ENCODE measurements at regions not wholly inside any gene's neighbourhood (a gene's known extent, or its start where the extent isn't known, plus 50 kb on each side); places are given as distances from the start of the nearest gene placed in this dataset.

- no peaks in the 10 kb centered on the region for H3K4me1 ChIP-seq
- no peaks in the 10 kb centered on the region for H3K27me3 ChIP-seq
- H3K4me3 ChIP-seq: no peak overlapping the region
- no peak for TF ChIP-seq Cebpa-rat (IDR thresholded peaks at IDR 0.05)
- no peaks in the 10 kb centered on the region for H4K20me1 ChIP-seq
- no peak overlapping the region for H3K9ac ChIP-seq
- no peak overlapping the region for H3K27ac ChIP-seq
- H3K36me3 ChIP-seq: no peaks in the 10 kb centered on the region
- H3K4me2 ChIP-seq: no peak overlapping the region
- H3K9me3 ChIP-seq (replicated peaks in 1 of 11): no peaks in the 10 kb centered on the region
Measured at GRCh38 chr5:145293716-145294115, 541.4 kb downstream of the PRELID2 start.

- no peak overlapping the region for H3K4me3 ChIP-seq
- H3K4me1 ChIP-seq: no peaks in the 10 kb centered on the region
- no peaks in the 10 kb centered on the region for H4K20me1 ChIP-seq
- no peak for TF ChIP-seq Cebpa-rat (IDR thresholded peaks at IDR 0.05)
- no peak overlapping the region for H3K9ac ChIP-seq
- no peak overlapping the region for H3K27ac ChIP-seq
- H3K27me3 ChIP-seq: no peaks in the 10 kb centered on the region
- no peaks in the 10 kb centered on the region for H3K36me3 ChIP-seq
- no peak overlapping the region for H3K4me2 ChIP-seq
- no peaks in the 10 kb centered on the region for H3K9me3 ChIP-seq (replicated peaks in 1 of 11)
Measured at GRCh38 chr5:145292278-145292677, 542.9 kb downstream of the PRELID2 start.

- Histone ChIP-seq H3K4me2 (no peak overlapping the region), H3K4me1 (no peaks in the 10 kb centered on the region), H3K9me3 (replicated peaks in 1 of 11) (no peaks in the 10 kb centered on the region), H3K36me3 (no peaks in the 10 kb centered on the region), H3K9ac (no peak overlapping the region), H3K27me3 (no peaks in the 10 kb centered on the region), H3K4me3 (no peak overlapping the region), H4K20me1 (no peaks in the 10 kb centered on the region), H3K27ac (no peak overlapping the region)
- TF ChIP-seq Cebpa-rat (IDR thresholded peaks at IDR 0.05): no peak
Measured at GRCh38 chr5:145283141-145283810, 551.9 kb downstream of the PRELID2 start.

DNA sequence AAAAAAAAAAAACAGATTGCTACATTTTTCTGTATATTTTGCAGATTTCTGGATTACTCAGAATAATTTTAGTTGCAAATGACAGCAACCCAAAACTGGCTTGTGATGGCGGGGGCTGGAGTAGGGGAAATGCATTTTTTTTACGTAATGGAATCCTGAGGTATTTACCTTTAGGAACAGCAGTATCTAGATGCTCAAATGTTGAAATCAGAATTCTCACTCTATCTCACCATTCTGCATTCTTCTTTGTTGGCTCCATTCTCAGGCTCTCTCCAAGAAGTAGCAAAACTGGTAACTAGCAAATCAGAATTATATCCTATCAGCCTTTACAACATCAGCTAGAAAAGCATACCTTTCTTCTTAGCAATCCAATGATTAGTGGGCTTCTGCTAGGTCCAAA, 554.3 kb downstream of the PRELID2 start:
- TF ChIP-seq Cebpa-rat (IDR thresholded peaks at IDR 0.05): no peak
- no peak overlapping the region for H3K27ac ChIP-seq
- H3K4me2 ChIP-seq: no peak overlapping the region
- H3K4me3 ChIP-seq: no peak overlapping the region
- H3K9ac ChIP-seq: no peak overlapping the region
- H3K4me1 ChIP-seq: no peaks in the 10 kb centered on the region
- no peaks in the 10 kb centered on the region for H4K20me1 ChIP-seq
- no peaks in the 10 kb centered on the region for H3K27me3 ChIP-seq
- no peaks in the 10 kb centered on the region for H3K9me3 ChIP-seq (replicated peaks in 1 of 11)
- H3K36me3 ChIP-seq: no peaks in the 10 kb centered on the region

DNA sequence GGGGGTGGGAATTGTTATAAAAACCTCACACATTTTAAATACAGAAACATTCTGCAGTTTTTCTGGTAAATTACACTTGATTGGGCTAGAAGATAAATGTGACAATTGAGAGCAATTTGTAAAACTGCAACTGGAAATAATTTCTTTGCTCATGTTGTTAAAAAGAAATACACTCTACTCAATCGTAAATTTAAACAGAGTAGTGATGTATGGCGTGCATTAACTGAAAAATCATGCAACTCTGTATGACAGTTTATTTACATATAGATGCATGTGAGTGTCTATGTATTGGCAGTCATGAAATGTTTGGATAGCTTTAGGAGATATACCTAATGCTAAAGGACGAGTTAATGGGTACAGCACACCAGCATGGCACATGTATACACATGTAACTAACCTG, 554.9 kb downstream of the PRELID2 start:
- no peaks in the 10 kb centered on the region for H3K9me3 ChIP-seq (replicated peaks in 1 of 11)
- no peak for TF ChIP-seq Cebpa-rat (IDR thresholded peaks at IDR 0.05)
- no peaks in the 10 kb centered on the region for H3K4me1 ChIP-seq
- H3K36me3 ChIP-seq: no peaks in the 10 kb centered on the region
- no peaks in the 10 kb centered on the region for H4K20me1 ChIP-seq
- no peak overlapping the region for H3K9ac ChIP-seq
- no peaks in the 10 kb centered on the region for H3K27me3 ChIP-seq
- no peak overlapping the region for H3K4me2 ChIP-seq
- H3K27ac ChIP-seq: no peak overlapping the region
- H3K4me3 ChIP-seq: no peak overlapping the region

GRCh38 chr5:145260670-145261069, 574.5 kb downstream of the PRELID2 start:
- no peaks in the 10 kb centered on the region for H3K4me1 ChIP-seq
- peaks cover 0 to 12% (median 6%) of the 10 kb centered on the region in 11 experiments; a peak in 6 of 22 replicates for H3K9me3 ChIP-seq (replicated peaks in 1 of 11)
- no peak overlapping the region for H3K27ac ChIP-seq
- no peaks in the 10 kb centered on the region for H3K36me3 ChIP-seq
- H3K9ac ChIP-seq: no peak overlapping the region
- no peak overlapping the region for H3K4me3 ChIP-seq
- no peak overlapping the region for H3K4me2 ChIP-seq
- H4K20me1 ChIP-seq: no peaks in the 10 kb centered on the region
- H3K27me3 ChIP-seq: no peaks in the 10 kb centered on the region
- no peak for TF ChIP-seq Cebpa-rat (IDR thresholded peaks at IDR 0.05)

- TF ChIP-seq Cebpa-rat (IDR thresholded peaks at IDR 0.05): no peak
- Histone ChIP-seq H3K4me3 (no peak overlapping the region), H4K20me1 (no peaks in the 10 kb centered on the region), H3K27ac (peak overlapping the region in 4 of 11 experiments; percentile 1 to 68 (median 28); a peak in 2 of 22 replicates), H3K9ac (no peak overlapping the region), H3K4me2 (peak overlapping the region in 10 of 11 experiments; percentile 13 to 85 (median 78); a peak in 15 of 22 replicates), H3K4me1 (peaks cover 26 to 64% (median 52%) of the 10 kb centered on the region in 10 experiments), H3K36me3 (no peaks in the 10 kb centered on the region), H3K27me3 (no peaks in the 10 kb centered on the region), H3K9me3 (replicated peaks in 1 of 11) (no peaks in the 10 kb centered on the region)
Measured at GRCh38 chr5:145247745-145248040, 587.4 kb downstream of the PRELID2 start.

- Histone ChIP-seq H3K4me3 (no peak overlapping the region), H3K27me3 (no peaks in the 10 kb centered on the region), H3K9ac (no peak overlapping the region; a peak in 1 of 22 replicates), H3K4me1 (peaks cover 26 to 70% (median 55%) of the 10 kb centered on the region in 10 experiments), H3K27ac (peak overlapping the region in 5 of 11 experiments; percentile 1 to 68 (median 27); a peak in 4 of 22 replicates), H3K36me3 (no peaks in the 10 kb centered on the region), H3K4me2 (peak overlapping the region; percentile 13 to 85 (median 76)), H3K9me3 (replicated peaks in 1 of 11) (no peaks in the 10 kb centered on the region), H4K20me1 (no peaks in the 10 kb centered on the region)
- TF ChIP-seq Cebpa-rat (IDR thresholded peaks at IDR 0.05): no peak
Measured at GRCh38 chr5:145246961-145247744, 588.0 kb downstream of the PRELID2 start.

- no peaks in the 10 kb centered on the region for H3K27me3 ChIP-seq
- no peaks in the 10 kb centered on the region for H3K9me3 ChIP-seq (replicated peaks in 1 of 11)
- H3K9ac ChIP-seq: peak overlapping the region in 2 of 11 experiments; percentile 46 to 53; a peak in 3 of 22 replicates
- H4K20me1 ChIP-seq: no peaks in the 10 kb centered on the region
- H3K4me3 ChIP-seq: peak overlapping the region in 1 of 10 experiments; percentile 19; a peak in 3 of 20 replicates
- peak overlapping the region; percentile 13 to 85 (median 76); a peak in 21 of 22 replicates for H3K4me2 ChIP-seq
- H3K36me3 ChIP-seq: no peaks in the 10 kb centered on the region
- peak overlapping the region in 3 of 11 experiments; percentile 35 to 68 (median 64); a peak in 4 of 22 replicates for H3K27ac ChIP-seq
- TF ChIP-seq Cebpa-rat (IDR thresholded peaks at IDR 0.05): no peak
- H3K4me1 ChIP-seq: peaks cover 26 to 73% (median 56%) of the 10 kb centered on the region in 10 experiments
Measured at GRCh38 chr5:145246379-145246778, 588.8 kb downstream of the PRELID2 start.

All from BLaER1 treated with 17β-estradiol and CSF1 and Interleukin-3, amounts not matched to agents 10 nM and 100 nM (cell line).